ENCODE measurements at regions not wholly inside any gene's neighbourhood (a gene's known extent, or its start where the extent isn't known, plus 50 kb on each side); places are given as distances from the start of the nearest gene placed in this dataset.

DNA sequence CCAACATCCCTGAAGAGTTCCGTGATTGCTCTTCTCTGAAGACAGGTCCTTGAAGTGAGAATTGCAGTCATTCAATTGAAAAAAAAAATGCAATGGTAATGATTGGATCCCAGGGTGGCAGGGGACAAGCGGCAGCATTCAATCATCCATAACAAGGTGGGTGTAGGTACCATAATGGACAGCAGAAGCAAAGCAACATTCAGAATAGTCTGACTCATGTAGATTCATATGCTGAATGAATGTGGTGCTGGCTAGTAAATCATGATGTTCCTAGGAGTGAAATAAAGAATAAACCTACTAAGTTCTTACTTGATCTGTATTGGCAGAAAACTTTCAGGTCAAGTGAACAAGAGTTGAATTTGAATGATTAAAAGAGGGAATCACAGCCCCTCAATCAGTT lies 319.6 kb downstream of the GPATCH2 start:
- Histone ChIP-seq H3K9me3 (ENCODE audit: control insufficient read depth, low read length) (no peaks in the 10 kb centered on the region), H3K4me3 (ENCODE audit: low read length) (no peak overlapping the region), H3K27me3 (replicated peaks; ENCODE audit: control insufficient read depth, insufficient read depth, low read length) (peaks cover 6% of the 10 kb centered on the region), H3K9ac (ENCODE audit: low read length) (no peak overlapping the region), H3K4me1 (ENCODE audit: control insufficient read depth, insufficient read depth, low read length) (peaks cover 4% of the 10 kb centered on the region), H3K36me3 (ENCODE audit: control insufficient read depth, insufficient read depth, low read length, severe bottlenecking) (no peaks in the 10 kb centered on the region)
- no peak for DNase-seq (ENCODE audit: low read depth)

DNA sequence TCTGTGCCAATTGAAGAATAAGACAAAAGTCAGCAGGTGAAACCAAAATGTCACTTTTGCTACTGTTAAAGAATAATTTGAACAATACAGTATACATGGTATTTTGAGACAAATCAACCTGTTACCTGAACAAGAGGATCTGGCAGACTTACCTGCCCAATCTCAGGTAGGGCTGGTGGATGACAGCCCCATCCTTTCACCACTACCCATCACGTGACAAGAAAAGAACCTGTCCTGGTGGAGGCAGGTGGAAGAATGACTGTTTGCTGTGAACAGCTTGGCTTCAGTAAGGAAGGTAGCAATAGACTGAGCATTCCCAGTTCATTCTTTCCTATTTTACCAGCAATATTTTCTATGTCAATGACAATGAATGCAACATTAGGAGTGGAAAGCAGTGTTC lies 349.6 kb downstream of the GPATCH2 start:
- no peaks in the 10 kb centered on the region for H3K36me3 ChIP-seq (ENCODE audit: control insufficient read depth, insufficient read depth, low read length, severe bottlenecking)
- H3K27me3 ChIP-seq (replicated peaks; ENCODE audit: control insufficient read depth, insufficient read depth, low read length): no peaks in the 10 kb centered on the region
- no peak overlapping the region for H3K4me3 ChIP-seq (ENCODE audit: low read length)
- no peak overlapping the region for H3K9ac ChIP-seq (ENCODE audit: low read length)
- no peaks in the 10 kb centered on the region for H3K9me3 ChIP-seq (ENCODE audit: control insufficient read depth, low read length)
- DNase-seq (ENCODE audit: low read depth): no peak
- H3K4me1 ChIP-seq (ENCODE audit: control insufficient read depth, insufficient read depth, low read length): peaks cover 5% of the 10 kb centered on the region

DNA sequence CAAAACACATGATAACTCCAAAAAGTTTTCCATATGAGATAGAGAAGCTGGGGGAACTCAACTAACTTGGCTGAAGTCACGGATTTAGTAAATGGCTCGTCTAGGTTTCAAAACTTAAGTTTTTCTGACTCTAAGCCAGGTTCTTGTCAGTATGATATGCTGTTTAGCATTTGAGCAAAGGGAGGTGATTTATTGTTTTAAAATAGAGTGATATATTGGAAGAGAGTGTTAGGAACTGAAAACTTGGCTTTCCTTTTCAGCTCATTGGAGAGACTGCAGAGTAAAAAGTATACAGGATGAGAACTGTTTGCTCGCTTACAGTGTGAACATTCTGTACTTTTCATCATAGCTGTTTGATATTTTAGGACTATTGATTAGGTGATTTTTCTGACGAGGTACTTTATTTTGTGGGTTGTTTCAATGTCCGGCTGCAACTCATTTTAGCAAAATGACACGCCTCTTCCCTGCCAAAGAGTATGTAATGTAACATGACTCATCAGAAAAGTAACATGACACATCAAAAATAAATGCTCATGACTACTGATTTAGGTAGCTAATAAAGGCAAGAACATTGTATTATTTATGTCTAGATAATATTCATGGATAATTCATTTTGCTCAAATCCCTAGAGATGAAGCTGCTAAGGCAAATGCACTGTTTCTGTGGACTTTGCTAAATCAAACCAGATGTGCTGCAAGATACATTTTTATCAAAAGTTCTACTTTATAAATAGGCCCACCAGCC lies 355.1 kb downstream of the GPATCH2 start:
- DNase-seq (ENCODE audit: low read depth): peak; percentile 73
- Histone ChIP-seq H3K9ac (ENCODE audit: low read length) (peak overlapping the region; percentile 6), H3K9me3 (ENCODE audit: control insufficient read depth, low read length) (no peaks in the 10 kb centered on the region), H3K27me3 (replicated peaks; ENCODE audit: control insufficient read depth, insufficient read depth, low read length) (no peaks in the 10 kb centered on the region), H3K36me3 (ENCODE audit: control insufficient read depth, insufficient read depth, low read length, severe bottlenecking) (no peaks in the 10 kb centered on the region), H3K4me1 (ENCODE audit: control insufficient read depth, insufficient read depth, low read length) (peaks cover 45% of the 10 kb centered on the region), H3K4me3 (ENCODE audit: low read length) (peak overlapping the region; percentile 55)

DNA sequence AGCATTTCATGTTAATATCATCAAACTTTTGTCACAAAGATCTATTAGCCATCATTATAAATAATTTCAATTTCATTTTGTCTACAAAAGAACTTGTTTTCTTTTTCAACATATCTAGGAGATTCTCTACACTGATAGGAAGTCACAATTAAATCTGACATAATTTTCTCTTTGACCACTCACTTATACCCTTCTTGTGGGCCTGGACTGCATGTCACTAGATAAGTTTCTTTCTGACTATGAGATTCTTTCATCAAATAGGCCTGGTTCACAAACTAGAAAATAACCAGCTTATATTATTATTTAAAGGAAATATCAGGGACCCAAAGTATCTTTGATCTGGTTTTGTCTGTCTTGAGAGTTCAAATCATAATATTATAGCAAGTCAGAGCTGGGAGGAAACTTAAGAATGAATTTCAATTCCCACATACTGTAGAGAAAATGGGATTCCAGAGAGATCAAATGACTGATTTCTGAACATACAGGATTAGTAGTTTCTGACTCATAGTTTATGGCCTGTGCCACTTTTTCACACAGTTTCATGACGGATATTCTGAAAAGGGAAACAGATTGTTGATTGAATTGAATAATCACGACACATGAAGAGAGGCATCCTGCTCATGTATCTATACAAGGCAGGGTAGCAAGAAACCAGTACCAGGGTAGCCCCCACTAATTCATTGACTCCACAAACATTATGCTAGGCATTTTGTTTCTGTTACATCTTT lies 355.8 kb downstream of the GPATCH2 start:
- Histone ChIP-seq H3K27me3 (replicated peaks; ENCODE audit: control insufficient read depth, insufficient read depth, low read length) (no peaks in the 10 kb centered on the region), H3K9ac (ENCODE audit: low read length) (peak overlapping the region; percentile 37), H3K9me3 (ENCODE audit: control insufficient read depth, low read length) (no peaks in the 10 kb centered on the region), H3K4me3 (ENCODE audit: low read length) (peak overlapping the region; percentile 55), H3K36me3 (ENCODE audit: control insufficient read depth, insufficient read depth, low read length, severe bottlenecking) (no peaks in the 10 kb centered on the region), H3K4me1 (ENCODE audit: control insufficient read depth, insufficient read depth, low read length) (peaks cover 45% of the 10 kb centered on the region)
- DNase-seq (ENCODE audit: low read depth): peak; percentile 74

DNA sequence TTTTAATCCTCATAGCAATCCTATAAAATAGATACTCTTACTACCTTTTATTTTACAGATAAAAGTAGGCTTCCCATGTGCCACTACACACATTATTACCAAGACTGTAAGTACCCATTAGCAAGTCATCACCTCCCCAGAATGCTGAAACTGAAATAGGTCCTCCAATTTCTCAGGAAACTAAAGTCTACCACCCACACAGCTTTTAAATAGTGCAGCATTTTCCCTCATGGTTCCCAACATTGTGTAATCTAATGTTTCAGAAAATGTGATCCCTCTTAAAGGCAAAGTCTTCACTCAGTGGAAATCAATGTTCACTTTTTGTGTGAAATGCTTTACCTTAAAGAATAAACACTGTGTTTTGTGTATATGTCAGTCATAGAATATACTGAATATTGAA lies 356.5 kb downstream of the GPATCH2 start:
- H3K9me3 ChIP-seq (ENCODE audit: control insufficient read depth, low read length): no peaks in the 10 kb centered on the region
- no peaks in the 10 kb centered on the region for H3K27me3 ChIP-seq (replicated peaks; ENCODE audit: control insufficient read depth, insufficient read depth, low read length)
- H3K36me3 ChIP-seq (ENCODE audit: control insufficient read depth, insufficient read depth, low read length, severe bottlenecking): no peaks in the 10 kb centered on the region
- H3K4me3 ChIP-seq (ENCODE audit: low read length): no peak overlapping the region
- H3K4me1 ChIP-seq (ENCODE audit: control insufficient read depth, insufficient read depth, low read length): peaks cover 45% of the 10 kb centered on the region
- DNase-seq (ENCODE audit: low read depth): peak; percentile 40
- no peak overlapping the region for H3K9ac ChIP-seq (ENCODE audit: low read length)

DNA sequence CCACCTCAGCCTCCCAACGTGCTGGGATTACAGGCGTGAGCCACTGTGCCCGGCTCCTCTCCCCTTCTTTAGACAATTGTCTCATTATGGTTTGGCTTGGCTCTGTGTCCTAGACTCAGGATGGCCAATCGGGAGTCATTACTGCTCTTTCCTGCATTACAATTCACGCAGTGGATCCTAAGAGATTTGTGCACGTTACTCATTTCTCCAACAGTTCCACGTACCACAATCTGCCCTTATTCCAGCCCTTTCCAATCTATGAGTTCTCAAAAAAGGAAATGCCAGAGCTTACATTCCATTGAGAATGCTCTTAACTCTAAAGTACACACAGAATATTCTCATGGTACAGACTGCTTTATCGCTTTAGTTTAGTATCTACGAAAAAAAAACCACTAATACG lies 357.0 kb downstream of the GPATCH2 start:
- Histone ChIP-seq H3K4me3 (ENCODE audit: low read length) (no peak overlapping the region), H3K9me3 (ENCODE audit: control insufficient read depth, low read length) (no peaks in the 10 kb centered on the region), H3K9ac (ENCODE audit: low read length) (no peak overlapping the region), H3K27me3 (replicated peaks; ENCODE audit: control insufficient read depth, insufficient read depth, low read length) (no peaks in the 10 kb centered on the region), H3K36me3 (ENCODE audit: control insufficient read depth, insufficient read depth, low read length, severe bottlenecking) (no peaks in the 10 kb centered on the region), H3K4me1 (ENCODE audit: control insufficient read depth, insufficient read depth, low read length) (peaks cover 45% of the 10 kb centered on the region)
- DNase-seq (ENCODE audit: low read depth): no peak

DNA sequence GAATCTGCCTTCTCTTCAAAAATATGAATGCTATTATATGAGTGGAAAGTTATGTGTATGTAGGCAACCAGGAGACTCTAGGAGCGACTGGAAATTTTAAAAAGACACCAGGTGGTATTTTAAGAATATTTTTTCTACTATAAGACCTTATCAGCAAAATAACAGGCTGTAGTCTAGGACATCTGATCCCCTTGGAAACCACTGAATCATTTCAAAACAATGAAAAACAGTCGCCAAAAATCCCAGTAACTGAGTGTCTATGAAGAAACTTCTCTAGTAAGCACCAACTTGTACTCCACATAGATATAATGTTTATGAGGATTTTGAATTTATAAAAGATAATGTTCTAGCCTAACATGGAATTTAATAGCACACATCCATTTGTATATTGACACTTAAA lies 358.5 kb downstream of the GPATCH2 start:
- DNase-seq (ENCODE audit: low read depth): peak; percentile 75
- H3K9ac ChIP-seq (ENCODE audit: low read length): no peak overlapping the region
- H3K9me3 ChIP-seq (ENCODE audit: control insufficient read depth, low read length): no peaks in the 10 kb centered on the region
- H3K36me3 ChIP-seq (ENCODE audit: control insufficient read depth, insufficient read depth, low read length, severe bottlenecking): no peaks in the 10 kb centered on the region
- H3K4me1 ChIP-seq (ENCODE audit: control insufficient read depth, insufficient read depth, low read length): peaks cover 45% of the 10 kb centered on the region
- H3K27me3 ChIP-seq (replicated peaks; ENCODE audit: control insufficient read depth, insufficient read depth, low read length): no peaks in the 10 kb centered on the region
- peak overlapping the region; percentile 26 for H3K4me3 ChIP-seq (ENCODE audit: low read length)

DNA sequence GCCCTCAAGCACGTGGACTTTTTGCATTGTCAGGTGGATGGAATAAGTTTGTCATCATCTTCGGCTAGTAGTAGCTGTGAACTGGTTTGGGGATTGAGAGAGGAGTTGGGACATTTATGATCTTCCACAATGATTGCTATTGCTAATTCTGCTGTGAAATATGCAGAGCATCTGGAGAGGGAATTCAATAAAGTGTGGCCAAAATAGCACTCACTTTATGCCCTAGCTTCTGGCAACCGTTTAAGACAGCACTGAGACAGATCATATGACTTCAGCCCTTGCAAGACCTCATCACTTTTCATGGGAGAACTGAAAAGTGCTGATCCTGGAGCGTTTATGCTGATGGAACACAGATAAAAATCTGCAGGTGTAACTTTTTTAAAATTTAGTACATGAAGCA lies 360.8 kb downstream of the GPATCH2 start:
- Histone ChIP-seq H3K27me3 (replicated peaks; ENCODE audit: control insufficient read depth, insufficient read depth, low read length) (no peaks in the 10 kb centered on the region), H3K9ac (ENCODE audit: low read length) (no peak overlapping the region), H3K4me1 (ENCODE audit: control insufficient read depth, insufficient read depth, low read length) (peaks cover 27% of the 10 kb centered on the region), H3K9me3 (ENCODE audit: control insufficient read depth, low read length) (no peaks in the 10 kb centered on the region), H3K4me3 (ENCODE audit: low read length) (no peak overlapping the region), H3K36me3 (ENCODE audit: control insufficient read depth, insufficient read depth, low read length, severe bottlenecking) (no peaks in the 10 kb centered on the region)
- no peak for DNase-seq (ENCODE audit: low read depth)

DNA sequence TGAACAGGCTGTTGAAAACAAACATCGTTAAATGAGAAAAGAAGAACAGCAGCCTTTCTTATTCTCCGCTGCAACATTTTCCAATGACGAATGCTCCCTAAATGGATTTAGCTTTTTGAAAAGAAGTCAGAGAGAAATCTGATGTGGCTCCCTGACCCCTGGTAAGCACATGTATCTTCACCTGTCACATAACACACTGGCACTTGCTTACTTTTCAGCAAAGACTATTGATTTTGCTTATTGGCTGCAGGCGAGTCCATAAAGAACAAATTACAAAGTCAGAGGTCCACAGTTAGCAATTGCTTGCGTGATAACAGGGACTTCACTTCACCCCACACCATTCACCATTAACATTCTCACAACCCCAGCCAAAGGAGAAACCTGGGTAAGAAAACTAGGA lies 362.8 kb downstream of the GPATCH2 start:
- H3K27me3 ChIP-seq (replicated peaks; ENCODE audit: control insufficient read depth, insufficient read depth, low read length): no peaks in the 10 kb centered on the region
- H3K9me3 ChIP-seq (ENCODE audit: control insufficient read depth, low read length): no peaks in the 10 kb centered on the region
- H3K9ac ChIP-seq (ENCODE audit: low read length): no peak overlapping the region
- no peak for DNase-seq (ENCODE audit: low read depth)
- peaks cover 12% of the 10 kb centered on the region for H3K4me1 ChIP-seq (ENCODE audit: control insufficient read depth, insufficient read depth, low read length)
- no peak overlapping the region for H3K4me3 ChIP-seq (ENCODE audit: low read length)
- H3K36me3 ChIP-seq (ENCODE audit: control insufficient read depth, insufficient read depth, low read length, severe bottlenecking): no peaks in the 10 kb centered on the region

DNA sequence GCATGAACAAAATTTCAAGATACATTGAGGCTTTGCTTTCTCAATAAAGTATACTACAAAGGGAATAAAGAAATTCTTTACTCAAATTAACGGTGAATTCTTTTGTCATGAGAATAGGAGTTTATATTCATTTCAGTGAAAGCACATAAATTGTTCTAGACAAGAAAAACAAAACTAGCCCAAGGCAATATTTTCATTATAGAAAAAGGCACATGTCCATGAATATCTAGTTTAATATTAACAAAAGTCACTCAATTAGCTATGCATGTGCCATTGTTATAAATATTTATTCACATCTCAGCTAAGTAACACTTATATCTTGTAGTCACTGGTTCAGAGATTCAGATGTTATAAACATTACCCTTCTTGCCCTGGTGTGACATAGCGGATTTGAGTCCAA lies 369.3 kb downstream of the GPATCH2 start:
- DNase-seq (ENCODE audit: low read depth): peak; percentile 3
- Histone ChIP-seq H3K36me3 (ENCODE audit: control insufficient read depth, insufficient read depth, low read length, severe bottlenecking) (no peaks in the 10 kb centered on the region), H3K4me3 (ENCODE audit: low read length) (no peak overlapping the region), H3K9ac (ENCODE audit: low read length) (no peak overlapping the region), H3K9me3 (ENCODE audit: control insufficient read depth, low read length) (no peaks in the 10 kb centered on the region), H3K4me1 (ENCODE audit: control insufficient read depth, insufficient read depth, low read length) (no peaks in the 10 kb centered on the region), H3K27me3 (replicated peaks; ENCODE audit: control insufficient read depth, insufficient read depth, low read length) (no peaks in the 10 kb centered on the region)

DNA sequence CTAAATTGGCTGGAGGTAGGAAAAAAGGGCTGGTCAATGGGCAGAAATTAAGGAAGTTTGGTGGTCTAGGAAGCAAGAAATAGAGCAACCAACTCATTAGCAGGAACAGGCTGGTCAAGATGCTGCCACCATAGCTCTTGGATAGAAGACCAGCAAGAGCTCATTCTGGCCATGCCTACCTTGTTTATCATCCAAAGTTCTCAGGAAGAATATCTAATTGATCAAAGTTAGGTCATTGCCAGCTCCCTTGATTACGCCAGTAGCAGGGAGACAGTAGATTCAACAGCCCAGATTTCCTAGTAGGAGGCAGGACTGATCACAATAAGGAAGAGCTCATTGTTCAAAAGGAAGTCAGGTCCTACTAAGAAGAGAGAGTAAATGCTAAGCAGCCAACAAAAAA lies 370.2 kb downstream of the GPATCH2 start:
- Histone ChIP-seq H3K9ac (ENCODE audit: low read length) (no peak overlapping the region), H3K27me3 (replicated peaks; ENCODE audit: control insufficient read depth, insufficient read depth, low read length) (no peaks in the 10 kb centered on the region), H3K36me3 (ENCODE audit: control insufficient read depth, insufficient read depth, low read length, severe bottlenecking) (no peaks in the 10 kb centered on the region), H3K9me3 (ENCODE audit: control insufficient read depth, low read length) (no peaks in the 10 kb centered on the region), H3K4me1 (ENCODE audit: control insufficient read depth, insufficient read depth, low read length) (no peaks in the 10 kb centered on the region), H3K4me3 (ENCODE audit: low read length) (no peak overlapping the region)
- DNase-seq (ENCODE audit: low read depth): no peak

All from adipocyte (in vitro differentiated cells).